ENCODE measurements at regions not wholly inside any gene's neighbourhood (a gene's known extent, or its start where the extent isn't known, plus 50 kb on each side); places are given as distances from the start of the nearest gene placed in this dataset.

GRCh38 chr6:122040261-122040660 is 359.2 kb upstream of the HSF2 start:
- Histone ChIP-seq H3K9me2 (replicated peaks; ENCODE audit: low read depth, low read length) (no peaks in the 10 kb centered on the region), H3K4me3 (ENCODE audit: low read length, poor library complexity, severe bottlenecking) (no peak overlapping the region), H3K9ac (ENCODE audit: low read depth, low read length, poor library complexity, severe bottlenecking) (no peak overlapping the region), H2AFZ (ENCODE audit: low read length) (no peak overlapping the region), H3K4me2 (ENCODE audit: low read depth, low read length, poor library complexity, severe bottlenecking) (no peak overlapping the region), H3K9me3 (ENCODE audit: insufficient read depth, low read depth, low read length) (no peaks in the 10 kb centered on the region), H3K4me1 (ENCODE audit: insufficient read depth, low read length, poor library complexity, severe bottlenecking) (no peaks in the 10 kb centered on the region), H3K36me3 (ENCODE audit: insufficient read depth, low read length) (no peaks in the 10 kb centered on the region), H4K20me1 (ENCODE audit: insufficient read depth, low read length, poor library complexity, severe bottlenecking) (no peaks in the 10 kb centered on the region), H3F3A (ENCODE audit: low read depth) (no peaks in the 10 kb centered on the region), H3K27me3 (ENCODE audit: insufficient read depth, low read length, poor library complexity, severe bottlenecking) (no peaks in the 10 kb centered on the region), H3K79me2 (ENCODE audit: insufficient read depth, low read length) (no peaks in the 10 kb centered on the region)
- TF ChIP-seq CTCF (conservative IDR thresholded peaks at IDR 0.05; ENCODE audit: low read length) (no peak), EZH2phosphoT487 (IDR thresholded peaks at IDR 0.05; ENCODE audit: borderline replicate concordance) (no peak)

DNA sequence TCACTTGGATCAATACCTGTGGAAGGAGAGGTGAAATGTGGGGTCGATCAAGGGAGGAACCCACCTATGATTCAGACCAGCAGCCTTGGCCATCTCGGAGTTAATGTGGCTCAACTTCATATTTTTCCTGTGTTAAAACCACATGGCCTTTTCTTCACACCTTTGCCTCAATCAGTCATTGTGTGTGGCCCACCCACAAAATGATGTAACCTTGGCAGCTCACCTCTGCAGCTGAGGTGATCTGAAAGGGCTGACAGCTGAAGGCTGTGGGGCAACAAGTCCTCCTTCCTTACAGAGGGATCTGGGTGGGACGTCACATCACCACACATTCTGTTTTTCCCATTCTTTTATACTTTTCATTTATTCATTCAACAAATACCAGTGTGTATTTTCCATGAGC is 357.1 kb upstream of the HSF2 start:
- Histone ChIP-seq H3K36me3 (ENCODE audit: insufficient read depth, low read length) (no peaks in the 10 kb centered on the region), H3K4me2 (ENCODE audit: low read depth, low read length, poor library complexity, severe bottlenecking) (no peak overlapping the region), H3K4me3 (ENCODE audit: low read length, poor library complexity, severe bottlenecking) (no peak overlapping the region), H4K20me1 (ENCODE audit: insufficient read depth, low read length, poor library complexity, severe bottlenecking) (no peaks in the 10 kb centered on the region), H2AFZ (ENCODE audit: low read length) (no peak overlapping the region), H3K27me3 (ENCODE audit: insufficient read depth, low read length, poor library complexity, severe bottlenecking) (no peaks in the 10 kb centered on the region), H3K9ac (ENCODE audit: low read depth, low read length, poor library complexity, severe bottlenecking) (no peak overlapping the region), H3K9me2 (replicated peaks; ENCODE audit: low read depth, low read length) (no peaks in the 10 kb centered on the region), H3K4me1 (ENCODE audit: insufficient read depth, low read length, poor library complexity, severe bottlenecking) (no peaks in the 10 kb centered on the region), H3F3A (ENCODE audit: low read depth) (no peaks in the 10 kb centered on the region), H3K79me2 (ENCODE audit: insufficient read depth, low read length) (no peaks in the 10 kb centered on the region), H3K9me3 (ENCODE audit: insufficient read depth, low read depth, low read length) (no peaks in the 10 kb centered on the region)
- TF ChIP-seq CTCF (conservative IDR thresholded peaks at IDR 0.05; ENCODE audit: low read length) (no peak), EZH2phosphoT487 (IDR thresholded peaks at IDR 0.05; ENCODE audit: borderline replicate concordance) (no peak)

- Histone ChIP-seq H3K9me3 (ENCODE audit: insufficient read depth, low read depth, low read length) (no peaks in the 10 kb centered on the region), H3K79me2 (ENCODE audit: insufficient read depth, low read length) (no peaks in the 10 kb centered on the region), H3K4me3 (ENCODE audit: low read length, poor library complexity, severe bottlenecking) (no peak overlapping the region), H3K27me3 (ENCODE audit: insufficient read depth, low read length, poor library complexity, severe bottlenecking) (no peaks in the 10 kb centered on the region), H3K9ac (ENCODE audit: low read depth, low read length, poor library complexity, severe bottlenecking) (no peak overlapping the region), H3K4me1 (ENCODE audit: insufficient read depth, low read length, poor library complexity, severe bottlenecking) (no peaks in the 10 kb centered on the region), H3K4me2 (ENCODE audit: low read depth, low read length, poor library complexity, severe bottlenecking) (no peak overlapping the region), H3K9me2 (replicated peaks; ENCODE audit: low read depth, low read length) (no peaks in the 10 kb centered on the region), H3K36me3 (ENCODE audit: insufficient read depth, low read length) (no peaks in the 10 kb centered on the region), H3F3A (ENCODE audit: low read depth) (no peaks in the 10 kb centered on the region), H2AFZ (ENCODE audit: low read length) (no peak overlapping the region), H4K20me1 (ENCODE audit: insufficient read depth, low read length, poor library complexity, severe bottlenecking) (no peaks in the 10 kb centered on the region)
- no peak for TF ChIP-seq EZH2phosphoT487 (IDR thresholded peaks at IDR 0.05; ENCODE audit: borderline replicate concordance)
- TF ChIP-seq CTCF (conservative IDR thresholded peaks at IDR 0.05; ENCODE audit: low read length) = no peak
These were observed 356.3 kb upstream of the HSF2 start for GRCh38 chr6:122042960-122043735.

All from Loucy (cell line).